HCT116 (cell line): ENCODE measurements at regions not wholly inside any gene's neighbourhood (a gene's known extent, or its start where the extent isn't known, plus 50 kb on each side); places are given as distances from the start of the nearest gene placed in this dataset.

ENCODE experiments used
- ATAC-seq: fragments of 200-7000 bp; cut with Tn5 transposase; 2 replicates; pipeline ENCODE4 v1.9.1; 2020; ENCODE audit warnings: mild to moderate bottlenecking, moderate library complexity
- BruUV-seq: library from RNA; stranded (reverse); fragments of 400-500 nt; replicated peaks from 2 replicates; lab custom pipeline; 2021; lab: Mats Ljungman, UMichigan
- CTCF ChIA-PET: fragments of 300-600 bp; sonication (Branson Sonifier 250); formaldehyde crosslinking; loops from one replicate; lab custom pipeline; 2021; ENCODE audit warnings: antibody characterized with exemption; lab: Charles Lee
- POLR2A ChIA-PET: fragments of 300-600, 350-600 bp; sonication (Branson Sonifier 250); formaldehyde crosslinking; loops from one replicate; lab custom pipeline; 2021; ENCODE audit warnings: antibody characterized with exemption; lab: Charles Lee
- RAD21 ChIA-PET, 2 experiments: fragments of 300-600 bp; sonication (Branson Sonifier 250); formaldehyde crosslinking; loops; one replicate each; lab custom pipeline; 2023; ENCODE audit warnings: low total read pairs in 2 of 2; ENCODE audit not compliant: uncharacterized antibody in 2 of 2, unreplicated experiment in 2 of 2, low non-redundant PET in 1 of 2; lab: Charles Lee
- DNase-seq: peaks from one replicate; pipeline ENCODE4 v3.0.0-alpha.2; 2010; ENCODE audit warnings: low read depth, low spot score
- H2AFZ ChIP-seq: fragments of 200-600 bp; shearing (Covaris generic), sonication (generic); 2 replicates; pipeline ENCODE4 v1.6.1; 2017; ENCODE audit warnings: low read depth, mixed run types, mixed read lengths, antibody characterized with exemption, low read length; ENCODE audit not compliant: poor library complexity, severe bottlenecking
- H3K27ac ChIP-seq: 2 replicates; pipeline ENCODE4 v1.5.1; 2012; ENCODE audit warnings: low read depth, low read length
- H3K27me3 ChIP-seq: fragments of 200-600 bp; sonication (generic); 2 replicates; pipeline ENCODE4 v1.6.1; 2016; ENCODE audit warnings: mixed run types, low read length, mixed read lengths; ENCODE audit not compliant: insufficient read depth
- H3K36me3 ChIP-seq, 2 experiments: fragments of 200-500 bp in 1 of 2; fragments of 200-600 bp in 1 of 2; sonication (Bioruptor generic) in 1 of 2; sonication (generic) in 1 of 2; 2 replicates each; pipeline versions ENCODE4 v1.5.1 to v1.6.1; 2014 to 2016; ENCODE audit warnings: low read length in 2 of 2, inconsistent platforms in 1 of 2, mixed read lengths in 1 of 2, mixed run types in 1 of 2; ENCODE audit not compliant: insufficient read depth in 2 of 2, control insufficient read depth in 1 of 2
- H3K4me1 ChIP-seq, 2 experiments: fragments of 200-600 bp in 1 of 2; sonication (generic) in 1 of 2; 2 replicates each; pipeline versions ENCODE4 v1.5.1 to v1.6.1; 2012 to 2017; ENCODE audit warnings: low read length in 2 of 2, inconsistent platforms in 1 of 2, mild to moderate bottlenecking in 1 of 2, mixed read lengths in 1 of 2, mixed run types in 1 of 2, moderate library complexity in 1 of 2; ENCODE audit not compliant: insufficient read depth in 2 of 2, control insufficient read depth in 1 of 2
- H3K4me2 ChIP-seq: fragments of 200-600 bp; sonication (generic); 2 replicates; pipeline ENCODE4 v1.6.1; 2017; ENCODE audit warnings: mixed run types, low read length, mixed read lengths
- H3K4me3 ChIP-seq, 2 experiments: fragments of 200-600 bp in 1 of 2; sonication (generic) in 1 of 2; replicated peaks in 1 of 2; 2 replicates each; pipeline ENCODE4 v1.5.1; 2011 to 2016; ENCODE audit warnings: low read length in 2 of 2, control low read depth in 1 of 2, low read depth in 1 of 2, mild to moderate bottlenecking in 1 of 2, mixed read lengths in 1 of 2, mixed run types in 1 of 2
- H3K79me2 ChIP-seq: fragments of 200-600 bp; sonication (generic); 2 replicates; pipeline ENCODE4 v1.6.1; 2017; ENCODE audit warnings: mild to moderate bottlenecking, mixed run types, low read length, moderate library complexity, mixed read lengths; ENCODE audit not compliant: insufficient read depth
- H3K9ac ChIP-seq: fragments of 200-600 bp; sonication (generic); 2 replicates; pipeline ENCODE4 v1.6.1; 2016; ENCODE audit warnings: low read length, mixed read lengths
- H3K9me2 ChIP-seq: fragments of 200-600 bp; sonication (generic), shearing (Covaris generic); 2 replicates; pipeline ENCODE4 v1.6.1; 2017; ENCODE audit warnings: mixed run types, mild to moderate bottlenecking, moderate library complexity; ENCODE audit not compliant: insufficient read depth
- H3K9me3 ChIP-seq, 2 experiments: fragments of 200-500 bp in 1 of 2; fragments of 200-600 bp in 1 of 2; sonication (Bioruptor generic) in 1 of 2; sonication (generic) in 1 of 2; 2 replicates each; pipeline ENCODE4 v1.6.1; 2014 to 2017; ENCODE audit warnings: low read length in 2 of 2, mixed read lengths in 2 of 2, inconsistent platforms in 1 of 2, low read depth in 1 of 2, mild to moderate bottlenecking in 1 of 2, mixed run types in 1 of 2, moderate library complexity in 1 of 2; ENCODE audit not compliant: control insufficient read depth in 1 of 2, insufficient read depth in 1 of 2
- H4K20me1 ChIP-seq: fragments of 200-600 bp; sonication (generic), shearing (Covaris generic); 2 replicates; pipeline ENCODE4 v1.6.1; 2017; ENCODE audit warnings: mixed run types, mild to moderate bottlenecking, moderate library complexity; ENCODE audit not compliant: insufficient read depth
- CBX3 ChIP-seq: IDR thresholded peaks from 2 replicates; pipeline ENCODE4 v1.6.1; 2012; ENCODE audit warnings: low read depth
- CEBPB ChIP-seq: IDR thresholded peaks from 2 replicates; pipeline ENCODE4 v1.6.1; 2012; ENCODE audit warnings: low read depth
- EGR1 ChIP-seq: IDR thresholded peaks from 2 replicates; pipeline ENCODE4 v1.6.1; 2012; ENCODE audit warnings: low read depth
- ELF1 ChIP-seq: IDR thresholded peaks from 2 replicates; pipeline ENCODE4 v1.6.1; 2012; ENCODE audit warnings: low read depth, borderline replicate concordance
- EZH2 ChIP-seq: fragments of 200-600 bp; sonication (generic); IDR thresholded peaks from 2 replicates; pipeline ENCODE4 v1.6.1; 2017; ENCODE audit warnings: antibody characterized with exemption, mixed run types
- FOSL1 ChIP-seq: IDR thresholded peaks from 2 replicates; pipeline ENCODE4 v1.6.1; 2012; ENCODE audit warnings: low read depth
- JUND ChIP-seq: IDR thresholded peaks from 2 replicates; pipeline ENCODE4 v1.6.1; 2012
- POLR2AphosphoS5 ChIP-seq: IDR thresholded peaks from 2 replicates; pipeline ENCODE4 v1.6.1; 2011; ENCODE audit warnings: mild to moderate bottlenecking, low read depth, low read length, moderate library complexity
- RAD21 ChIP-seq: IDR thresholded peaks from 2 replicates; pipeline ENCODE4 v1.6.1; 2012; ENCODE audit warnings: low read depth, mild to moderate bottlenecking
- SIN3A ChIP-seq: IDR thresholded peaks from 2 replicates; pipeline ENCODE4 v1.6.1; 2012; ENCODE audit warnings: low read depth
- SRF ChIP-seq: IDR thresholded peaks from 2 replicates; pipeline ENCODE4 v1.6.1; 2012; ENCODE audit warnings: low read depth
- YY1 ChIP-seq: IDR thresholded peaks from 2 replicates; pipeline ENCODE4 v1.6.1; 2011; ENCODE audit warnings: low read length, low read depth, moderate library complexity, mild to moderate bottlenecking; ENCODE audit not compliant: insufficient replicate concordance; ENCODE audit errors: extremely low read depth
- ZFX ChIP-seq: fragments of 450-650 bp; IDR thresholded peaks from 2 replicates; pipeline ENCODE4 v1.6.1; 2017
- ZNF274 ChIP-seq: fragments of 200-500 bp; sonication (Bioruptor generic); IDR thresholded peaks from 2 replicates; pipeline ENCODE4 v1.6.1; 2014; ENCODE audit warnings: mild to moderate bottlenecking, low read depth, low read length, inconsistent platforms
- intact Hi-C: fragments of 100-400 bp; cut with micrococcal nuclease; formaldehyde crosslinking; loops from 2 replicates; pipeline ENCODE4 v1.10.0; 2022
- TF ChIP-seq, protein P1 (sequence below), 3 experiments: fragments of 200-600 bp in 1 of 3; sonication (generic) in 1 of 3; IDR thresholded peaks in 2 of 3; conservative IDR thresholded peaks in 1 of 3; 2 replicates each; pipeline ENCODE4 v1.5.1; 2012 to 2017; ENCODE audit warnings: low read depth in 2 of 3, low read length in 2 of 3, antibody characterized with exemption in 1 of 3, borderline replicate concordance in 1 of 3, control low read depth in 1 of 3, mild to moderate bottlenecking in 1 of 3, mixed read lengths in 1 of 3, mixed run types in 1 of 3, moderate library complexity in 1 of 3; ENCODE audit not compliant: insufficient read depth in 1 of 3
- TF ChIP-seq, protein P2 (sequence below): IDR thresholded peaks from 2 replicates; pipeline ENCODE4 v1.6.1; 2012
- TF ChIP-seq, protein P3 (sequence below): IDR thresholded peaks from 2 replicates; pipeline ENCODE4 v1.6.1; 2011; ENCODE audit warnings: mild to moderate bottlenecking, low read length, moderate library complexity; ENCODE audit not compliant: insufficient replicate concordance; ENCODE audit errors: extremely low read depth
- TF ChIP-seq, protein P4 (sequence below): IDR thresholded peaks from 2 replicates; pipeline ENCODE4 v1.6.1; 2012
- TF ChIP-seq, protein P5 (sequence below): IDR thresholded peaks from 2 replicates; pipeline ENCODE4 v1.6.1; 2012; ENCODE audit warnings: low read depth

DNA sequence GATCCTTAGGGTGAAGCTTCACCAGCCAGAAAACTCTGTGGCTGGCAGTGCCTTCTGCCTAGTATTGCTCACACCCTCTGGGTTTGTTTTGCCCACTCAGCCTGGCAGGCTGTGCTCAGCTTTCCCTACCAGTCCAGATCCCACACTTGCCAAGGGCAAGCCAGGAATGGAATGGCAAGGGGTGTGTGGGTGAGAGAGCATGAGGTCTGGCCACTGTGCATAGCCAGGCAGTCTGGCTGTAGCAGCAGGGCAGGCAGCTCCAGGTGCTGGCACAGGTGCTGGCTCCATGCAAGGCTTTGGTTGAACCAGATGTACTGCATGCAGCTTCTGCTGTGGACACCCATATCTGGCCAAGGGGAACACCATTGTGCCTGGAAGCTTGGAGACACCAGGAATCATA lies 1720.3 kb downstream of the HACE1 start (continued):
- TF ChIP-seq, protein P1, sequence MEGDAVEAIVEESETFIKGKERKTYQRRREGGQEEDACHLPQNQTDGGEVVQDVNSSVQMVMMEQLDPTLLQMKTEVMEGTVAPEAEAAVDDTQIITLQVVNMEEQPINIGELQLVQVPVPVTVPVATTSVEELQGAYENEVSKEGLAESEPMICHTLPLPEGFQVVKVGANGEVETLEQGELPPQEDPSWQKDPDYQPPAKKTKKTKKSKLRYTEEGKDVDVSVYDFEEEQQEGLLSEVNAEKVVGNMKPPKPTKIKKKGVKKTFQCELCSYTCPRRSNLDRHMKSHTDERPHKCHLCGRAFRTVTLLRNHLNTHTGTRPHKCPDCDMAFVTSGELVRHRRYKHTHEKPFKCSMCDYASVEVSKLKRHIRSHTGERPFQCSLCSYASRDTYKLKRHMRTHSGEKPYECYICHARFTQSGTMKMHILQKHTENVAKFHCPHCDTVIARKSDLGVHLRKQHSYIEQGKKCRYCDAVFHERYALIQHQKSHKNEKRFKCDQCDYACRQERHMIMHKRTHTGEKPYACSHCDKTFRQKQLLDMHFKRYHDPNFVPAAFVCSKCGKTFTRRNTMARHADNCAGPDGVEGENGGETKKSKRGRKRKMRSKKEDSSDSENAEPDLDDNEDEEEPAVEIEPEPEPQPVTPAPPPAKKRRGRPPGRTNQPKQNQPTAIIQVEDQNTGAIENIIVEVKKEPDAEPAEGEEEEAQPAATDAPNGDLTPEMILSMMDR (IDR thresholded peaks at IDR 0.05 in 2 of 3, conservative IDR thresholded peaks at IDR 0.05 in 1 of 3; ENCODE audit: borderline replicate concordance in 1 of 3, insufficient read depth in 1 of 3, low read depth in 2 of 3, low read length in 2 of 3), result no peak
- TF ChIP-seq ELF1, result no peak
- no peak for TF ChIP-seq SIN3A
- TF ChIP-seq EZH2, result no peak
- no peak for TF ChIP-seq ZFX

DNA sequence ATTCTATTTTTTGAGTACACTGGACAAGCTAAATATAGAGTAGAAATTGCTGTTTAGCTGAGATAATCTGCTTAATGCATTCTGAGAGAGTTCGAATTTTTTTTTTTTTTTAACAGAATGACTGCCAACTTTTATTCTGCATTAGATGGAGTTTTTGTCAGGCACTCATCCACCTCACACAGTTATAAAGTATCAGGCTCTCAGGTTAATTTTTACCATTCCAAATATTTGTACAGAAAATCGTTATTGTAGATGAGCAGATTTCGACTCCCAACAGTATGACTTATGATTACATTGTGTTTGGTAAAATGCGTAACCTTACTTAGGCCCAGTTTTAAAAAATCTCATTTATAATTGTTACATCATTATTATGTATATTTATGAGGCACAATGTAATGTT lies 1731.0 kb downstream of the GRIK2 start:
- Histone ChIP-seq H3K9me3 (no peaks in the 10 kb centered on the region), H3K9ac (no peak overlapping the region), H3K27me3 (no peaks in the 10 kb centered on the region), H4K20me1 (no peaks in the 10 kb centered on the region), H3K4me3 (no peak overlapping the region), H3K79me2 (no peaks in the 10 kb centered on the region), H2AFZ (no peak overlapping the region), H3K9me2 (no peaks in the 10 kb centered on the region), H3K4me1 (peaks cover 0 to 3% of the 10 kb centered on the region in 2 experiments; a peak in 1 of 4 replicates), H3K4me2 (no peak overlapping the region), H3K36me3 (no peaks in the 10 kb centered on the region), H3K27ac (no peak overlapping the region)
- POLR2A ChIA-PET, result no interaction called here
- RAD21 ChIA-PET, result interaction anchor here in 1 of 2 experiments (2.1 kb wide), 1 partner anchor 275 kb away, joined by 7 read pairs; no protein-coding TSS in a partner anchor
- DNase-seq (no peak), ATAC-seq (no peak)
- TF ChIP-seq POLR2AphosphoS5 (no peak), CBX3 (no peak), ZFX (no peak), ELF1 (no peak), FOSL1 (no peak), SRF (no peak), JUND (no peak), EGR1 (no peak), YY1 (no peak), ZNF274 (no peak), CEBPB (no peak), EZH2 (no peak), RAD21 (no peak)
- TF ChIP-seq, protein P2, sequence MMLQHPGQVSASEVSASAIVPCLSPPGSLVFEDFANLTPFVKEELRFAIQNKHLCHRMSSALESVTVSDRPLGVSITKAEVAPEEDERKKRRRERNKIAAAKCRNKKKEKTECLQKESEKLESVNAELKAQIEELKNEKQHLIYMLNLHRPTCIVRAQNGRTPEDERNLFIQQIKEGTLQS, result no peak
- TF ChIP-seq, protein P3, sequence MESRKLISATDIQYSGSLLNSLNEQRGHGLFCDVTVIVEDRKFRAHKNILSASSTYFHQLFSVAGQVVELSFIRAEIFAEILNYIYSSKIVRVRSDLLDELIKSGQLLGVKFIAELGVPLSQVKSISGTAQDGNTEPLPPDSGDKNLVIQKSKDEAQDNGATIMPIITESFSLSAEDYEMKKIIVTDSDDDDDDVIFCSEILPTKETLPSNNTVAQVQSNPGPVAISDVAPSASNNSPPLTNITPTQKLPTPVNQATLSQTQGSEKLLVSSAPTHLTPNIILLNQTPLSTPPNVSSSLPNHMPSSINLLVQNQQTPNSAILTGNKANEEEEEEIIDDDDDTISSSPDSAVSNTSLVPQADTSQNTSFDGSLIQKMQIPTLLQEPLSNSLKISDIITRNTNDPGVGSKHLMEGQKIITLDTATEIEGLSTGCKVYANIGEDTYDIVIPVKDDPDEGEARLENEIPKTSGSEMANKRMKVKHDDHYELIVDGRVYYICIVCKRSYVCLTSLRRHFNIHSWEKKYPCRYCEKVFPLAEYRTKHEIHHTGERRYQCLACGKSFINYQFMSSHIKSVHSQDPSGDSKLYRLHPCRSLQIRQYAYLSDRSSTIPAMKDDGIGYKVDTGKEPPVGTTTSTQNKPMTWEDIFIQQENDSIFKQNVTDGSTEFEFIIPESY, result no peak
- TF ChIP-seq, protein P4, sequence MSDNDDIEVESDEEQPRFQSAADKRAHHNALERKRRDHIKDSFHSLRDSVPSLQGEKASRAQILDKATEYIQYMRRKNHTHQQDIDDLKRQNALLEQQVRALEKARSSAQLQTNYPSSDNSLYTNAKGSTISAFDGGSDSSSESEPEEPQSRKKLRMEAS, result no peak
- TF ChIP-seq, protein P5, sequence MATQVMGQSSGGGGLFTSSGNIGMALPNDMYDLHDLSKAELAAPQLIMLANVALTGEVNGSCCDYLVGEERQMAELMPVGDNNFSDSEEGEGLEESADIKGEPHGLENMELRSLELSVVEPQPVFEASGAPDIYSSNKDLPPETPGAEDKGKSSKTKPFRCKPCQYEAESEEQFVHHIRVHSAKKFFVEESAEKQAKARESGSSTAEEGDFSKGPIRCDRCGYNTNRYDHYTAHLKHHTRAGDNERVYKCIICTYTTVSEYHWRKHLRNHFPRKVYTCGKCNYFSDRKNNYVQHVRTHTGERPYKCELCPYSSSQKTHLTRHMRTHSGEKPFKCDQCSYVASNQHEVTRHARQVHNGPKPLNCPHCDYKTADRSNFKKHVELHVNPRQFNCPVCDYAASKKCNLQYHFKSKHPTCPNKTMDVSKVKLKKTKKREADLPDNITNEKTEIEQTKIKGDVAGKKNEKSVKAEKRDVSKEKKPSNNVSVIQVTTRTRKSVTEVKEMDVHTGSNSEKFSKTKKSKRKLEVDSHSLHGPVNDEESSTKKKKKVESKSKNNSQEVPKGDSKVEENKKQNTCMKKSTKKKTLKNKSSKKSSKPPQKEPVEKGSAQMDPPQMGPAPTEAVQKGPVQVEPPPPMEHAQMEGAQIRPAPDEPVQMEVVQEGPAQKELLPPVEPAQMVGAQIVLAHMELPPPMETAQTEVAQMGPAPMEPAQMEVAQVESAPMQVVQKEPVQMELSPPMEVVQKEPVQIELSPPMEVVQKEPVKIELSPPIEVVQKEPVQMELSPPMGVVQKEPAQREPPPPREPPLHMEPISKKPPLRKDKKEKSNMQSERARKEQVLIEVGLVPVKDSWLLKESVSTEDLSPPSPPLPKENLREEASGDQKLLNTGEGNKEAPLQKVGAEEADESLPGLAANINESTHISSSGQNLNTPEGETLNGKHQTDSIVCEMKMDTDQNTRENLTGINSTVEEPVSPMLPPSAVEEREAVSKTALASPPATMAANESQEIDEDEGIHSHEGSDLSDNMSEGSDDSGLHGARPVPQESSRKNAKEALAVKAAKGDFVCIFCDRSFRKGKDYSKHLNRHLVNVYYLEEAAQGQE, result no peak
- no TSS peak for BruUV-seq
- intact Hi-C loops, result loop anchor here (10.0 kb wide), 1 partner anchor 1010 kb away; no protein-coding TSS in a partner anchor
- CTCF ChIA-PET, result interaction anchor here (1.0 to 2.5 kb wide), 2 partner anchors 11 to 274 kb away, joined by 3 to 34 read pairs; no protein-coding TSS in a partner anchor
